ENCODE measurements at regions not wholly inside any gene's neighbourhood (a gene's known extent, or its start where the extent isn't known, plus 50 kb on each side); places are given as distances from the start of the nearest gene placed in this dataset.

DNA sequence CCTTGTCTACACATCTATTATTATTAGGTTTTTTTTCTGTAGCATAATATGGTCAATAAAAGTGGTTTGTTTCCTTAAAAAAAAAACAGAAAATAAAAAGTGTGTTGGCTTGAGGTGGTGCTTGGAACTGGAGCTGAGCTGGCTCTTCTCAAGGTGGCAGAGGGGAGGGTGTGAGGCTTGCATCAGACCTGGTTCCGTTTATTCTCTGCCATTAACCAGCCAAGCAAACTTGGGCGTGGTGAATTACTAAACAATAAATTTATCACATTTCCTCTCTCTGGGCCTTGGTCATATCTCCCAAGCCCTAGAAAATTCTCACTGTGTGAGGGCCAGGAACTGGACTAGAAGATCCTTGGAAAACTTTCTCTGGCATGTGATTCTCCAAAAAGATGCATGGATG lies 427.5 kb upstream of the MKI67 start:
- H3K4me3 ChIP-seq (ENCODE audit: low read depth in 1 of 2, low read length in 2 of 2) = no peak overlapping the region
- WGBS, 2 donors = 57 to 71% methylated on average over 2 of the region's 2 CpGs
- H3K27me3 ChIP-seq (ENCODE audit: control insufficient read depth in 1 of 2, insufficient read depth in 2 of 2, low read length in 2 of 2) = no peaks in the 10 kb centered on the region
- no peaks in the 10 kb centered on the region for H3K36me3 ChIP-seq (ENCODE audit: control insufficient read depth in 2 of 2, insufficient read depth in 2 of 2, low read length in 1 of 2)
- H3K27ac ChIP-seq (ENCODE audit: low read depth in 2 of 2, low read length in 1 of 2) = no peak overlapping the region
- peaks cover 5 to 8% of the 10 kb centered on the region in 2 donors for H3K9me3 ChIP-seq (ENCODE audit: control insufficient read depth in 2 of 2, insufficient read depth in 1 of 2, low read depth in 1 of 2, low read length in 1 of 2)
- no peaks in the 10 kb centered on the region for H3K4me1 ChIP-seq (ENCODE audit: control insufficient read depth in 2 of 2, insufficient read depth in 2 of 2, low read length in 1 of 2)

DNA sequence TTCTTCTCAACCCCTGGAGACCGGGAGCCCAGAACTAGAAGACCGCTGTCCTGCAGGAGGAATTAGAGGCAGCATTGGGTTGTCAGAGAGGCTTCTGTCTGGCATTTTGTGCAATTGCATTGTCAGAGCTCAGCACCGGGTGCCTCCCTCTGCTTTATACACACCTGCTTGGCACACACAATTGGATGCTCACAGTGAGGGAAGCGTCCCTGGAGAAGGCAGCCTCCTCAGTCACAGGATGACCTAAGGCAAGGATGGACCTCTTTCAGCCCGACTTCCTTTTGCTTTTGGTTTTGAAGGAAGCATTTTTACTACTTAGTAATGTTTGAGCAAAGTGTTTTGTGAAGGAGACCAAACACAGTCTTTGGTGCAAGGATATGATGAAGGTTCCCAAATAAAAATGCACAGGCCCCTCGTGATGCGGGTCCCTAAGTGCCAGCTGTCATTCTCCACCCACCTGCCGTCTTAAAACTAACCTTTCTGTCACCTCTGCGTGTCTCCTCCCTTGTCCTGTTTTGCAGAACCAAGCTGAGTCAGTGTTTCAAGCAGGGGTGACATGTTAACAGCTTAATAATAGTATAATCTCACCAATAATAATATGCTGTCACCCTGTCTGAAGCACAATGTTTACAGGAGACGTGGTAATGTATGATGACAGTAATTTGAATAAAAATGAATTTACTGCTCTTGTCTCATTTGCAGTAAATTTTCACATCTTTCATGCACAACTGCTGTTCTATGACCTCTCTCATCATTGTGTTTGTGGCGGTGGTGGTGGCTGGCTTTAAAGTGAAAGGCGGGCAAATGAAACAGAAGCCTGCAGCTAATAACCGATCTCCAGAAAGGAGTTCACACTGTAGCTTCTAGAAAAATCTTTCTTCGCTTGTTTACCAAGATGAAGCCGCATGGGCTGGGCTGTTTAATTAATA lies 430.2 kb upstream of the MKI67 start:
- H3K4me1 ChIP-seq (ENCODE audit: control insufficient read depth in 2 of 2, insufficient read depth in 2 of 2, low read length in 1 of 2) = no peaks in the 10 kb centered on the region
- no peak overlapping the region for H3K4me3 ChIP-seq (ENCODE audit: low read depth in 1 of 2, low read length in 2 of 2)
- no peaks in the 10 kb centered on the region for H3K36me3 ChIP-seq (ENCODE audit: control insufficient read depth in 2 of 2, insufficient read depth in 2 of 2, low read length in 1 of 2)
- peaks cover 0 to 7% of the 10 kb centered on the region in 2 donors for H3K9me3 ChIP-seq (ENCODE audit: control insufficient read depth in 2 of 2, insufficient read depth in 1 of 2, low read depth in 1 of 2, low read length in 1 of 2)
- H3K27me3 ChIP-seq (ENCODE audit: control insufficient read depth in 1 of 2, insufficient read depth in 2 of 2, low read length in 2 of 2) = no peaks in the 10 kb centered on the region
- 60 to 65% methylated on average over 15 of the region's 15 CpGs for WGBS, 2 donors
- no peak overlapping the region for H3K27ac ChIP-seq (ENCODE audit: low read depth in 2 of 2, low read length in 1 of 2)

DNA sequence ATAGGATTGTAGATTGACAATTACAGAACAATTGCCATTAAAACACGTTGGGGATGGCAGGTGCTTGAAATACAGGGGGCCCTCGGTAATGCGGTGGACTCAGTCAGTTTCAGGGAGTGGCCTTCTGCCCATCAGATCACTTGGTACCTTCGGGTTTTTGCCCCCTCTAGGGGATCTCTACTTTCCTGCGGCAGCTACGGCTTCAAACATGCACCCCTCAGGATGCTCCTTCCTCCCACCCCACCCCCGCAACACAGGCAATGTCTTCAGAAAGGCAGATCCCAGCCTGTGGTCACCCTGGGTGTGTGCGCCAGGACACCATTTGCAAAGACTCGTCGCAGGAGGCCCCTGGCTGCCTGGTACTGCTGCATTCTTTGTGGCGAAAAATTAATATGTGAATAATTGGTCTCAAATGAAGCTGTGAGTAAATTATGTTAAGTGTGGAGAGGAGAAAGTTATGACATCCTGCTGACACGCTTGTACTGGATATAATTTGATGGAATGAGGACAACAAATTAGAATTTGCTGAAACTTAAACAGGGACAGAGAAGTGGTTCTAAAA lies 431.0 kb upstream of the MKI67 start:
- Histone ChIP-seq H3K27me3 (ENCODE audit: control insufficient read depth in 1 of 2, insufficient read depth in 2 of 2, low read length in 2 of 2) (no peaks in the 10 kb centered on the region), H3K36me3 (ENCODE audit: control insufficient read depth in 2 of 2, insufficient read depth in 2 of 2, low read length in 1 of 2) (no peaks in the 10 kb centered on the region)
- 71 to 76% methylated on average over 12 of the region's 12 CpGs for whole genome bisulfite sequencing, 2 donors

DNA sequence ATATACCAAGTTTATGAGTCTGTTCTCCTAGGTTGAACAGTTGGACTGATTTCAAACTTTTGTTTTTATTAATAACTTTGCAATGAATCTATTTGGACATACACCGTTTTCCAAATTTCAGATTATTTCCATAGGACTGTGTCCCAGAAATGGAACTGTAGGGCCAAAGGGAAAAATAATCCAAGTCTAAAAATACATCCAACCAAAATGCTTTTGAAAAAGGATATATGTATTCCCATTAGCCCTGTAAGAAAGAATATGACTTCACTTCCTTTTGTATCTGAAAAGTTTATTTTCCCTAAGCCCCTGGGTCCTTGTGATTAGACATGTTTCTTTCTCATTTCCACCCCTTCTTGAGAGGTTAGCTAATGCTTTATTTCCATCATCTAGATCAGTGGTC lies 434.2 kb upstream of the MKI67 start:
- no peaks in the 10 kb centered on the region for H3K4me1 ChIP-seq (ENCODE audit: control insufficient read depth in 2 of 2, insufficient read depth in 2 of 2, low read length in 1 of 2)
- no peaks in the 10 kb centered on the region for H3K36me3 ChIP-seq (ENCODE audit: control insufficient read depth in 2 of 2, insufficient read depth in 2 of 2, low read length in 1 of 2)
- no peaks in the 10 kb centered on the region for H3K27me3 ChIP-seq (ENCODE audit: control insufficient read depth in 1 of 2, insufficient read depth in 2 of 2, low read length in 2 of 2)
- H3K9me3 ChIP-seq (ENCODE audit: control insufficient read depth in 2 of 2, insufficient read depth in 1 of 2, low read depth in 1 of 2, low read length in 1 of 2) = peaks cover 0 to 5% of the 10 kb centered on the region in 2 donors
- 47 to 60% methylated on average over 1 of the region's 1 CpG for WGBS, 2 donors
- no peak overlapping the region for H3K27ac ChIP-seq (ENCODE audit: low read depth in 2 of 2, low read length in 1 of 2)
- no peak overlapping the region for H3K4me3 ChIP-seq (ENCODE audit: low read depth in 1 of 2, low read length in 2 of 2)

More for the DNA sequence above, 431.0 kb upstream of the MKI67 start:
- Histone ChIP-seq H3K27ac (ENCODE audit: low read depth in 2 of 2, low read length in 1 of 2) (no peak overlapping the region), H3K4me1 (ENCODE audit: control insufficient read depth in 2 of 2, insufficient read depth in 2 of 2, low read length in 1 of 2) (no peaks in the 10 kb centered on the region), H3K9me3 (ENCODE audit: control insufficient read depth in 2 of 2, insufficient read depth in 1 of 2, low read depth in 1 of 2, low read length in 1 of 2) (peaks cover 0 to 6% of the 10 kb centered on the region in 2 donors), H3K4me3 (ENCODE audit: low read depth in 1 of 2, low read length in 2 of 2) (no peak overlapping the region)

DNA sequence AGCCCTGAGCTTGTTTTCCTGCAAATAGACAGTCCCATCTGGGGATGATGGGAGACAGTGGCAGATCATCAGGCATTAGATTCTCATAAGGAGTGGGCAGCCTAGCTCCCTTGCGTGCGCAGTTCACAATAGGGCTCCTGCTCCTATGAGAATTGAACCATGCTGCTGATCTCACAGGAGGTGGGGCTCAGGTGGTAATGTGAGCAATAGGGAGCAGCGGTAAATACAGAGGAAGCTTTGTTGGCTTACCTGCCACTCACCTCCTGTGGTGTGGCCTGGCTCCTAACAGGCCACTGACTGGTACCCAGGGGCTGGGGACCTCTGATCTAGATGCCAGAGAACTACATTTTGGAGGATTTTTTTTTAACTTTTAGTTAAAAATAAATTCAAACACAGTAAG lies 434.8 kb upstream of the MKI67 start:
- Histone ChIP-seq H3K27me3 (ENCODE audit: control insufficient read depth in 1 of 2, insufficient read depth in 2 of 2, low read length in 2 of 2) (no peaks in the 10 kb centered on the region), H3K9me3 (ENCODE audit: control insufficient read depth in 2 of 2, insufficient read depth in 1 of 2, low read depth in 1 of 2, low read length in 1 of 2) (peaks cover 0 to 5% of the 10 kb centered on the region in 2 donors), H3K4me3 (ENCODE audit: low read depth in 1 of 2, low read length in 2 of 2) (no peak overlapping the region), H3K27ac (ENCODE audit: low read depth in 2 of 2, low read length in 1 of 2) (no peak overlapping the region), H3K4me1 (ENCODE audit: control insufficient read depth in 2 of 2, insufficient read depth in 2 of 2, low read length in 1 of 2) (no peaks in the 10 kb centered on the region), H3K36me3 (ENCODE audit: control insufficient read depth in 2 of 2, insufficient read depth in 2 of 2, low read length in 1 of 2) (no peaks in the 10 kb centered on the region)
- 94 to 99% methylated on average over 3 of the region's 3 CpGs for WGBS, 2 donors

DNA sequence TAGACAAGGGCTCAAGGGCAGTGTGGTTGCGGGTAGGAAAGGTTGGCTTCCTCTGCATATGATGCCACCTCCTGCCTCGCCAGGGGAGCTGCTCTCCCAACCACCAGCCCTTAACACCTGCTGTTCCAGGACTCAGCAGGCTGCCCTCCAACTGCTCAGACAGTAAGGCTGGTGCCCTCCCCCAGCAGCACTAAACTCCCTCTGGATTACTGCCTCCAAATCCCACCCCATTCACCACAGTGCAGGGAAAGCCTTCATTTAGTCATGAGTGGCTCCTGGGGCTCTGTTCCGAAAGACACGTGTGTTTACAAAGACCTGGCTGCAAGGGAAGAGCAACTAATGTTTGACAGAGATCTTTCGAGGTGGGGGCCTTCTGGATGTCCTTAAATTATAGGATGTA lies 437.2 kb upstream of the MKI67 start:
- Histone ChIP-seq H3K27me3 (ENCODE audit: control insufficient read depth in 1 of 2, insufficient read depth in 2 of 2, low read length in 2 of 2) (no peaks in the 10 kb centered on the region), H3K36me3 (ENCODE audit: control insufficient read depth in 2 of 2, insufficient read depth in 2 of 2, low read length in 1 of 2) (no peaks in the 10 kb centered on the region), H3K4me1 (ENCODE audit: control insufficient read depth in 2 of 2, insufficient read depth in 2 of 2, low read length in 1 of 2) (no peaks in the 10 kb centered on the region), H3K4me3 (ENCODE audit: low read depth in 1 of 2, low read length in 2 of 2) (no peak overlapping the region), H3K9me3 (ENCODE audit: control insufficient read depth in 2 of 2, insufficient read depth in 1 of 2, low read depth in 1 of 2, low read length in 1 of 2) (peaks cover 0 to 6% of the 10 kb centered on the region in 2 donors), H3K27ac (ENCODE audit: low read depth in 2 of 2, low read length in 1 of 2) (no peak overlapping the region)
- 79 to 89% methylated on average over 5 of the region's 5 CpGs for WGBS, 2 donors

DNA sequence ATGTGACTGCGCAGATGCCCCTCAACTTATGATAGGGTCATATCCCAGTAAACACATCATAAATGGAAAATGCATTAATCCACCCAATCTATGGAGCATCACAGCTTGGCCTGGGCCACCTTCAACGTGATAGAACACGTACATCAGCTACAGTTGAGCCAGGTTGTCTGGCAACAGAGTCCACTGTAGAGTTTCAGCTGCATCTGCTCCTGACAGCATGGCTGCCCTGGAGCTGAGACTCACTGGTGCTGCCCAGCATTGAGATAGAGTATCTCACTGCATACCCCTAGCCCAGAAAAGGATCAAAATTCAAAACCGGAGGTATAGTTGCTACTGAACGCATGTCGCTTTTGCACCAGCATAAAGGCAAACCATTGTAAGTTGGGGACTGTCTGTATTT lies 437.7 kb upstream of the MKI67 start:
- no peak overlapping the region for H3K4me3 ChIP-seq (ENCODE audit: low read depth in 1 of 2, low read length in 2 of 2)
- no peaks in the 10 kb centered on the region for H3K4me1 ChIP-seq (ENCODE audit: control insufficient read depth in 2 of 2, insufficient read depth in 2 of 2, low read length in 1 of 2)
- H3K36me3 ChIP-seq (ENCODE audit: control insufficient read depth in 2 of 2, insufficient read depth in 2 of 2, low read length in 1 of 2) = no peaks in the 10 kb centered on the region
- peaks cover 0 to 6% of the 10 kb centered on the region in 2 donors for H3K9me3 ChIP-seq (ENCODE audit: control insufficient read depth in 2 of 2, insufficient read depth in 1 of 2, low read depth in 1 of 2, low read length in 1 of 2)
- H3K27ac ChIP-seq (ENCODE audit: low read depth in 2 of 2, low read length in 1 of 2) = no peak overlapping the region
- no peaks in the 10 kb centered on the region for H3K27me3 ChIP-seq (ENCODE audit: control insufficient read depth in 1 of 2, insufficient read depth in 2 of 2, low read length in 2 of 2)
- 79 to 91% methylated on average over 6 of the region's 6 CpGs for WGBS, 2 donors

DNA sequence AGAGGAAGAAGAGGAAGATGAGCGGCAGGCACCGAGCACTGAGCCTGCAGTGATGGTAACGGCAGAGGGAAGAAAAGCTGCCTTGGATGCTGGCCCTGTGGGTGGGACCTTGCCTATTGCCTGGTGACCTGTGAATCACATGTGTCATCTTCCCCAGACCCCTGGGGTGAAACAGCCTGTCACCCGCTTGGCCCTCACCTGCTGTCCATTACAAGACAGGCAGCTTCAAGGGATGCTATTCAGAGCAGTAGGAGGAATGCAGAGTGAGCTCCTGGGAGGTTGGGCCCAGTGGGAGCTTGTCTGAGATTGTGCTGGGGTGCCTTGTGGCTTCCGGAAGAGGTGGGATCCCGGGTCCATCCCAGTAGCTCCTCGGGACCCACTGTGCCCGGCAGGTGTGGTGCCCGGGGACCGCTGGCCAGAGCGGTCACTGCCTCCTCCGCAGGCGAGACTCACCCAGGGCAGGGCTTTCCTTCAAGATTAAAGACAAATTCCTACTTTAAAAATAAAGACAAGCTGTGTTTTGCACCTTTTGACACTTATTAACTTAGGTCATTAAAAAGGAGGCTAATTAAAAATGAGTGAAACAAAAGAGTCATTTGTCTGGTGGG lies 440.2 kb upstream of the MKI67 start:
- 87 to 88% methylated on average over 13 of the region's 13 CpGs for WGBS, 2 donors
- Histone ChIP-seq H3K27me3 (ENCODE audit: control insufficient read depth in 1 of 2, insufficient read depth in 2 of 2, low read length in 2 of 2) (no peaks in the 10 kb centered on the region), H3K9me3 (ENCODE audit: control insufficient read depth in 2 of 2, insufficient read depth in 1 of 2, low read depth in 1 of 2, low read length in 1 of 2) (peaks cover 0 to 10% of the 10 kb centered on the region in 2 donors), H3K4me1 (ENCODE audit: control insufficient read depth in 2 of 2, insufficient read depth in 2 of 2, low read length in 1 of 2) (no peaks in the 10 kb centered on the region), H3K27ac (ENCODE audit: low read depth in 2 of 2, low read length in 1 of 2) (no peak overlapping the region), H3K4me3 (ENCODE audit: low read depth in 1 of 2, low read length in 2 of 2) (no peak overlapping the region), H3K36me3 (ENCODE audit: control insufficient read depth in 2 of 2, insufficient read depth in 2 of 2, low read length in 1 of 2) (no peaks in the 10 kb centered on the region)

DNA sequence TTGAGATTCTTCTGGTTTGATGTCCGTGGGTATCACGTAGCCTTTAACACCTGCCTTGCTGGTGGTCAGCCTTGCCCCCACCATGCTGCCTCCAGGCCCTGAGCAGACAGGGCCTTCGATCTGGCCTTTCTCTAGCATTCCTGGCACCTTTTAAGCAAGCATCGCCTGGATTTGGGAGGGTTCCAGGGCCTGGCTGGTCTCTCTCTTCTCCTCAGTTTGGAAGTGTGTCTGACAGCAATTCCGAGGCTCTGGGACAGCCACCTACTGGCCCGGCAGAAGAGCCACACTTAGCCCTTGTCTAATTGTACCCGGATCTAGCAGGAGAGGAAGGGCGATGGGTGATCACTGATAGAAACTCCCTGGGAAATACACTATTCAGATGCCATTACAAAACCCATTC lies 441.3 kb upstream of the MKI67 start:
- Histone ChIP-seq H3K36me3 (ENCODE audit: control insufficient read depth in 2 of 2, insufficient read depth in 2 of 2, low read length in 1 of 2) (no peaks in the 10 kb centered on the region), H3K4me3 (ENCODE audit: low read depth in 1 of 2, low read length in 2 of 2) (no peak overlapping the region), H3K27me3 (ENCODE audit: control insufficient read depth in 1 of 2, insufficient read depth in 2 of 2, low read length in 2 of 2) (no peaks in the 10 kb centered on the region), H3K4me1 (ENCODE audit: control insufficient read depth in 2 of 2, insufficient read depth in 2 of 2, low read length in 1 of 2) (no peaks in the 10 kb centered on the region), H3K27ac (ENCODE audit: low read depth in 2 of 2, low read length in 1 of 2) (no peak overlapping the region), H3K9me3 (ENCODE audit: control insufficient read depth in 2 of 2, insufficient read depth in 1 of 2, low read depth in 1 of 2, low read length in 1 of 2) (peaks cover 0 to 10% of the 10 kb centered on the region in 2 donors)
- WGBS, 2 donors = 63 to 66% methylated on average over 8 of the region's 8 CpGs
